Peyer's patch (tissue), 4 donors: ENCODE measurements at regions not wholly inside any gene's neighbourhood (a gene's known extent, or its start where the extent isn't known, plus 50 kb on each side); places are given as distances from the start of the nearest gene placed in this dataset.

Source experiments
- DNase-seq, 3 donors: peaks; one replicate each; pipeline ENCODE4 v3.0.0-alpha.2; 2017 to 2019
- H3K27ac ChIP-seq, 4 donors: fragments of 200-600 bp; sonication (generic); one replicate each; pipeline ENCODE4 v1.5.1; 2016 to 2019
- H3K27me3 ChIP-seq, 2 donors: fragments of 200-600 bp; sonication (generic); one replicate each; pipeline ENCODE4 v1.5.1; 2019
- H3K36me3 ChIP-seq, 3 donors: fragments of 200-600 bp; sonication (generic); one replicate each; pipeline ENCODE4 v1.5.1; 2016 to 2019
- H3K4me1 ChIP-seq, 4 donors: fragments of 200-600 bp; sonication (generic); one replicate each; pipeline ENCODE4 v1.5.1; 2016 to 2019
- H3K4me3 ChIP-seq, 4 donors: fragments of 200-600 bp; sonication (generic); 1 replicate in 3 of 4; 2 replicates in 1 of 4; pipeline ENCODE4 v1.5.1; 2016 to 2019; ENCODE audit warnings: mild to moderate bottlenecking in 1 of 4
- H3K9me3 ChIP-seq, 4 donors: fragments of 200-600 bp; sonication (generic); one replicate each; pipeline ENCODE4 v1.5.1; 2016 to 2019; ENCODE audit warnings: mild to moderate bottlenecking in 1 of 4
- CTCF ChIP-seq, 6 experiments: fragments of 450-650 bp in 4 of 6; fragments of 200-600 bp in 2 of 6; sonication (generic) in 1 of 6; IDR thresholded peaks; one replicate each; pipeline ENCODE4 v1.5.1; 2017 to 2019; ENCODE audit warnings: antibody characterized with exemption in 6 of 6, mild to moderate bottlenecking in 3 of 6, moderate library complexity in 1 of 6
- POLR2A ChIP-seq, 2 donors: fragments of 450-650 bp; IDR thresholded peaks; one replicate each; pipeline ENCODE4 v1.5.1; 2017; ENCODE audit warnings: antibody characterized with exemption in 2 of 2, mild to moderate bottlenecking in 2 of 2, moderate library complexity in 2 of 2

GRCh38 chr4:138945401-138945800 lies 70.2 kb upstream of the NOCT start:
- H3K4me3 ChIP-seq: no peak overlapping the region
- H3K27ac ChIP-seq: no peak overlapping the region
- H3K27me3 ChIP-seq: no peaks in the 10 kb centered on the region
- no peaks in the 10 kb centered on the region for H3K36me3 ChIP-seq
- no peaks in the 10 kb centered on the region for H3K4me1 ChIP-seq
- TF ChIP-seq POLR2A (IDR thresholded peaks at IDR 0.05) (no peak), CTCF (IDR thresholded peaks at IDR 0.05) (no peak)
- no peak for DNase-seq
- H3K9me3 ChIP-seq: no peaks in the 10 kb centered on the region

- Histone ChIP-seq H3K36me3 (no peaks in the 10 kb centered on the region), H3K27ac (no peak overlapping the region), H3K9me3 (no peaks in the 10 kb centered on the region), H3K27me3 (no peaks in the 10 kb centered on the region), H3K4me1 (no peaks in the 10 kb centered on the region), H3K4me3 (no peak overlapping the region)
- no peak for TF ChIP-seq CTCF (IDR thresholded peaks at IDR 0.05)
- no peak for TF ChIP-seq POLR2A (IDR thresholded peaks at IDR 0.05)
- no peak for DNase-seq
Observed at GRCh38 chr4:138943893-138944292, 71.7 kb upstream of the NOCT start.

GRCh38 chr4:138941037-138941436 lies 74.5 kb upstream of the NOCT start:
- no peak overlapping the region for H3K27ac ChIP-seq
- H3K36me3 ChIP-seq: no peaks in the 10 kb centered on the region
- TF ChIP-seq CTCF (IDR thresholded peaks at IDR 0.05): no peak
- no peak for TF ChIP-seq POLR2A (IDR thresholded peaks at IDR 0.05)
- H3K4me1 ChIP-seq: no peaks in the 10 kb centered on the region
- no peak for DNase-seq
- no peak overlapping the region for H3K4me3 ChIP-seq
- no peaks in the 10 kb centered on the region for H3K9me3 ChIP-seq
- no peaks in the 10 kb centered on the region for H3K27me3 ChIP-seq

GRCh38 chr4:138939960-138940359 lies 75.6 kb upstream of the NOCT start:
- Histone ChIP-seq H3K4me3 (no peak overlapping the region), H3K27me3 (no peaks in the 10 kb centered on the region), H3K27ac (no peak overlapping the region), H3K4me1 (no peaks in the 10 kb centered on the region), H3K9me3 (no peaks in the 10 kb centered on the region), H3K36me3 (no peaks in the 10 kb centered on the region)
- TF ChIP-seq CTCF (IDR thresholded peaks at IDR 0.05) (no peak), POLR2A (IDR thresholded peaks at IDR 0.05) (no peak)
- no peak for DNase-seq

- TF ChIP-seq CTCF (IDR thresholded peaks at IDR 0.05) (peak in 3 of 6 experiments; percentile 49 to 68 (median 50)), POLR2A (IDR thresholded peaks at IDR 0.05) (no peak)
- Histone ChIP-seq H3K4me3 (no peak overlapping the region), H3K9me3 (no peaks in the 10 kb centered on the region), H3K36me3 (no peaks in the 10 kb centered on the region), H3K27ac (no peak overlapping the region), H3K27me3 (no peaks in the 10 kb centered on the region), H3K4me1 (no peaks in the 10 kb centered on the region)
- no peak for DNase-seq
Observed at GRCh38 chr4:138938366-138938690, 77.3 kb upstream of the NOCT start.

GRCh38 chr4:138935135-138935807 lies 80.3 kb upstream of the NOCT start:
- TF ChIP-seq CTCF (IDR thresholded peaks at IDR 0.05): no peak
- H3K4me1 ChIP-seq: no peaks in the 10 kb centered on the region
- H3K9me3 ChIP-seq: no peaks in the 10 kb centered on the region
- H3K4me3 ChIP-seq: no peak overlapping the region
- no peak for DNase-seq
- H3K36me3 ChIP-seq: no peaks in the 10 kb centered on the region
- no peak overlapping the region for H3K27ac ChIP-seq
- no peaks in the 10 kb centered on the region for H3K27me3 ChIP-seq
